Mesodermal cell (in vitro differentiated cells): ENCODE measurements at regions not wholly inside any gene's neighbourhood (a gene's known extent, or its start where the extent isn't known, plus 50 kb on each side); places are given as distances from the start of the nearest gene placed in this dataset.

Experiments
- H3K27ac ChIP-seq: 2 replicates; pipeline ENCODE4 v1.7.0; 2013; ENCODE audit warnings: mild to moderate bottlenecking, low read depth, low read length, moderate library complexity; ENCODE audit not compliant: severe bottlenecking
- H3K36me3 ChIP-seq: 2 replicates; pipeline ENCODE4 v1.7.1; 2013; ENCODE audit warnings: mild to moderate bottlenecking, low read length, moderate library complexity; ENCODE audit not compliant: control insufficient read depth, insufficient read depth
- H3K4me1 ChIP-seq: one replicate; pipeline ENCODE4 v1.7.1; 2013; ENCODE audit warnings: mild to moderate bottlenecking, low read length; ENCODE audit not compliant: insufficient read depth, control insufficient read depth, poor library complexity, severe bottlenecking
- H3K4me3 ChIP-seq: 2 replicates; pipeline ENCODE4 v1.7.0; 2013; ENCODE audit warnings: low read length, control low read depth, mild to moderate bottlenecking; ENCODE audit not compliant: insufficient read depth, poor library complexity, severe bottlenecking; ENCODE audit errors: extremely low read depth
- H3K9me3 ChIP-seq: 2 replicates; pipeline ENCODE4 v1.7.1; 2013; ENCODE audit warnings: mild to moderate bottlenecking, low read length, moderate library complexity; ENCODE audit not compliant: control insufficient read depth
- WGBS, 2 experiments: methylation state at CpG; one replicate each; pipeline ENCODE4 v1.1.5; 2013; ENCODE audit warnings: missing lambda C conversion rate in 2 of 2; ENCODE audit not compliant: insufficient coverage in 2 of 2; 5-methylcytosine and 5-hydroxymethylcytosine counted together

DNA sequence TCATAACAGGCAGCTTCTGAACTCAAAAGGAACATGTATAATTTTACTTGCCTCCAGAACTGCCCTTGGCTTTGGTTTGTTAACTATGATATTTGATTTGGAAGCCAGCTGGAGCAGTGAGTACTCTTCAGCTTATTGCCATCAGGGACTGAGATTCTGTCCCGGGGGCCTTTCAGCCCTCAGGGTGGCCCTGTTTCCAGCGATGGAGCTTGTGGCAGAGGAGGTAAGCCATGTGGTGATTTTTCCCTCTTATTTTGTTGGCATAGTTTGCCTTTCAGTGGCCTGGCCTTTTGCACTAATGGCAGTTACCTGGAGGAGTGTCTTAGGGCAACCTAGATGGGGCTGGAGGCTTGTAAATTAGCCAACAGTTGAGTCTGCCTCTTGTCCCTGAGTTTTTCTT is 1955.0 kb upstream of the LRRTM1 start:
- Histone ChIP-seq H3K4me3 (no peak overlapping the region), H3K27ac (no peak overlapping the region), H3K36me3 (no peaks in the 10 kb centered on the region), H3K4me1 (no peaks in the 10 kb centered on the region), H3K9me3 (no peaks in the 10 kb centered on the region)
- 81% methylated on average over 2 of the region's 2 CpGs; no CpG with 5 or more reads in 1 of the 2 experiments for WGBS, 2 experiments

DNA sequence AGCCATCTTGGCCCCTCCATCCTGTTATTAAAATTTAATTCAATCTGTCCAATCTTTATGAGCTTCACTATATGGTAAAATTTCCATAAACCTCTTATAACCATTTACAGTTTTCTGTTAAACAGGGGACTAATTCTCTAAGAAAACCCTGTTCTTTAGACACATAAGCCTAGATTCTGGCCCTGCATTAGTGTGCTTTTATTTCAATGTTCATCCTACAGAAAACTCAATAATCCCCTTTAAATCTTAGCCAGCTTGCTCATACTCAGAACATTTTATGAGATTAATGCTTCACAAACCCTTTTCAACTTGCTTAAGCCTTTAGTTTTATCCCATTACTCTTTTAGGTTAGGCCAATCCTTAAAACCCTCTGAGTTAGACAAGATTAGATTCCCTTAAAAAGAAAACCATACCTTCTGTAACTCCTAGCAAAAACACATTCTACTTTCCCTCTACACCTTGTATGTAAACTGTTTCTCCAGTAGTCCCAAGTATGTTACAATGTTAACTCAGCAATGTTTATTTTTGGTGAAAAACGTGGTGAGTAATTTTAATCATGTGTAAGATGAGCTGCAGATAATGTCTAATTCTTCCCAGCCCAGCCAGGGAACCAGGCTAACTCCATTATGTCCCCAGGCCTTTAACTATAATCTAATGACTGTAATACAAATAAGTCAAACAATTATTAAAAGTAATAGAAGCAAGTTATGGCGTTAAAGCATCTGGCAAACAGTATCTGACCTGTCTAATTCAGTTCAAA is 1953.4 kb upstream of the LRRTM1 start:
- Histone ChIP-seq H3K36me3 (no peaks in the 10 kb centered on the region), H3K4me3 (no peak overlapping the region), H3K4me1 (no peaks in the 10 kb centered on the region), H3K9me3 (peaks cover 5% of the 10 kb centered on the region), H3K27ac (no peak overlapping the region)
- no CpG with 5 or more reads among the region's 2 CpGs for WGBS, 2 experiments

DNA sequence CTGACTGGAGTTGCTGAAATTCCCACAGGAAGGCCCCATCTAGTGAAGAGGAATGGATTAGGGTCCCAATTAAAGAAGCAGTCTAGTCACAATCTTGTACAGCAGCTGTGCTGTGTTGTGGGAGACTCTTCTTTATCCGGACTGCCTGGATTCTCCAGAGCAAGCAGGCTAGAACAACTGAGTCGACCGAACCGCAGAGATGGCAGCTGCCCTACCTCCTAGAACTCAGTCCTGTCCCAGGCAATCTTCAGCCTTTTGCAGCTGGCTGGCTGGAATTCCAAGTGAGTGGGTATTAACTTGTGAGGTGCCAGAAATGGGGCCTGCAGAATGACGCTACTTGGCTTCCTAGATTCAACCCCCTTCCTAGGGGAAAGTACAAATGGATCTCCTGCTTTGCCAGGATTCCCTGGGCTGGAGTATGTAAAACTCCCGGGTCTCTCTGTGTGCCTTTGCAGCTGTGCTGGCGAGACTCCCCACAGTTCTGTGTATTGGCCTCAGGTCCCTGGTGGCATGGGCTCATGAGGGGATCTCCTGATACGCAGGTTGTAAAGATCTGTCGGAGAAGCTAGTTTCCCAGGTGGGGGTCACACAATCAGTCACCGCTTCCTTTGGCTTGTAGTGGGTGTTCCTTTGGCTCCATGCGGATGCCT is 1952.6 kb upstream of the LRRTM1 start:
- H3K4me1 ChIP-seq: no peaks in the 10 kb centered on the region
- no peaks in the 10 kb centered on the region for H3K36me3 ChIP-seq
- H3K9me3 ChIP-seq: peaks cover 5% of the 10 kb centered on the region
- 86 to 89% methylated on average over 6 of the region's 11 CpGs for WGBS, 2 experiments
- no peak overlapping the region for H3K27ac ChIP-seq
- H3K4me3 ChIP-seq: no peak overlapping the region

DNA sequence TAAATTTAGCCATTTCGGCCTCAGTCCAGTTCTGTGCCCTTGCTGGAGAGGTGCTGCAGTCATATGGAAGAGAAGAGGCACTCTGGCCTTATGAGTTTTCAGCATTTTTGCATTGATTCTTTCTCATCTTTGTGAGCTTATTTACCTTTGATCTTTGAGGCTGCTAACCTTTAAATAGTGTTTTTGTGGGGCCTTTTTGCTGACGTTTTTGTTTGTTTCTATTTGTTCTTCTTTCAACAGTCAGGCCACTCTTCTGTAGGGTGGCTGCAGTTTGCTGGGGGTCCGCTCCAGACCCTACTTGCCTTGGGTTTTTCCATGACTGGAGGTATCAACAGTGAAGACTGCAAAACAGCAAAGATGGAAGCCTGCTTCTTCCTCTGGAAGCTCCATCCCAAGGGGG is 1951.7 kb upstream of the LRRTM1 start:
- peaks cover 11% of the 10 kb centered on the region for H3K9me3 ChIP-seq
- H3K4me3 ChIP-seq: no peak overlapping the region
- no peaks in the 10 kb centered on the region for H3K36me3 ChIP-seq
- no peaks in the 10 kb centered on the region for H3K4me1 ChIP-seq
- no peak overlapping the region for H3K27ac ChIP-seq
- 92% methylated on average over 2 of the region's 3 CpGs for WGBS, 2 experiments

DNA sequence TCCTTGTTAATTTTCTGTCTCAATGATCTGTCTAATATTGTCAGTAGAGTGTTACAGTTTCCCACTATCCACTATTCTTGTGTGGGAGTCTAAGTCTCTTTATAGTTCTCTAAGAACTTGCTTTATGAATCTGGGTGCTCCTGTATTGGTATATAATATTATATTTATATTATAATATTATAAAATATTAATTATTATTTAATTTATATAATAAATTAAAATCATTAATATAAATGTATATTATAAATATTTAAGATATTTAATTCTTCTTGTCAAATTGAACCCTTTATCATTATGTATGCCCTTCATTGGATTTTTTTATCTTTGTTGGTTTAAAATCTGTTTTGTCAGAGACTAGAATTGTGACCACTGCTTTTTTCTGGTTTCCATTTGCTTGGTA is 1950.2 kb upstream of the LRRTM1 start:
- H3K4me3 ChIP-seq: no peak overlapping the region
- H3K4me1 ChIP-seq: no peaks in the 10 kb centered on the region
- H3K9me3 ChIP-seq: peaks cover 13% of the 10 kb centered on the region
- no peaks in the 10 kb centered on the region for H3K36me3 ChIP-seq
- H3K27ac ChIP-seq: no peak overlapping the region

DNA sequence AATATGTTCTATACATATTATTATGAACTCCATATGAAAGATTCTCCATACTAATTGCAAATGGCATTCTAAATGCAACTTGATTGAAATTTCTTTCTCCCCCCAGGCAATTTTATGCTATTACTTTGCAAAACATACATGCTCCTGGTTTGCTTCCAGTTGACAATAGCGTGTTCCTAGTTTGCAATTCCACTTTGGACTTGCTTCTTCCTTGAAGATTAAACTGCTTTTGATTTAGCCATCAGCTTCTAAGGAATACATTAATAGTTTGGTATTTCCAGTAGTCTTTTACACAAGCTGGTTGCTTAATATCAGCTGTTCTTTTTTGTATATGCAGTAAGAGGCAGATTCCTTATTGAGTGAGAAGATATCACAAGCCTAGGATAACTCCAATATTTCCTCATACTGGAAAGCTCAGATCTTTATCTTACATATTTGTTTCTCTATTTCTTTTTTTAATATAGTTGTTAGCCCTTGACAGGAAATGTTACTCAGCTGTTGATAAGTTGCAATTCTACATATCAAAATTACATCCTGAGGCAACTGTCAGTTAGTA is 1941.7 kb upstream of the LRRTM1 start:
- WGBS, 2 experiments: 100% methylated on average over 1 of the region's 1 CpG; no CpG with 5 or more reads in 1 of the 2 experiments
- Histone ChIP-seq H3K36me3 (no peaks in the 10 kb centered on the region), H3K9me3 (peaks cover 2% of the 10 kb centered on the region)

DNA sequence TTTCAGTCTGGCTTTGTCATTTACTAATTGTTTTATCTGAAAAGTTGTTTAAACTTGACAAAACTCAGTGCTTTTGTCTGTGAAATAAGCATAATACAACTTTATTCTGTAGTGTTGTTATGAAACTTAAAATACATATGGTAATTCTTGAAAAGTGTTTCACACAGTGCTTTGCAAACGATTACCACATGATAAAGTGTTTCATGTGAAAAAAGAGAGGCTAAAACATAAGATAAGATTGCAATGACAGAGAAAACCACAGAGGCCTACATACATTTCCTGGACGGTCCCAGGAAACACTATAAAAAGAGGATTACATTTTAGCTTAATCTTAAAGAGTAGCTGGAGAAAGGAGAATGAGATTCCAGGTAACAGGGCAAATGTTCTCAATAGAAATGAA is 1934.6 kb upstream of the LRRTM1 start:
- H3K27ac ChIP-seq: no peak overlapping the region
- 79% methylated on average over 2 of the region's 2 CpGs; no CpG with 5 or more reads in 1 of the 2 experiments for whole genome bisulfite sequencing, 2 experiments
- H3K9me3 ChIP-seq: no peaks in the 10 kb centered on the region
- H3K4me1 ChIP-seq: no peaks in the 10 kb centered on the region
- no peaks in the 10 kb centered on the region for H3K36me3 ChIP-seq
- H3K4me3 ChIP-seq: no peak overlapping the region

More for the DNA sequence above, 1941.7 kb upstream of the LRRTM1 start:
- Histone ChIP-seq H3K27ac (no peak overlapping the region), H3K4me1 (no peaks in the 10 kb centered on the region), H3K4me3 (no peak overlapping the region)

DNA sequence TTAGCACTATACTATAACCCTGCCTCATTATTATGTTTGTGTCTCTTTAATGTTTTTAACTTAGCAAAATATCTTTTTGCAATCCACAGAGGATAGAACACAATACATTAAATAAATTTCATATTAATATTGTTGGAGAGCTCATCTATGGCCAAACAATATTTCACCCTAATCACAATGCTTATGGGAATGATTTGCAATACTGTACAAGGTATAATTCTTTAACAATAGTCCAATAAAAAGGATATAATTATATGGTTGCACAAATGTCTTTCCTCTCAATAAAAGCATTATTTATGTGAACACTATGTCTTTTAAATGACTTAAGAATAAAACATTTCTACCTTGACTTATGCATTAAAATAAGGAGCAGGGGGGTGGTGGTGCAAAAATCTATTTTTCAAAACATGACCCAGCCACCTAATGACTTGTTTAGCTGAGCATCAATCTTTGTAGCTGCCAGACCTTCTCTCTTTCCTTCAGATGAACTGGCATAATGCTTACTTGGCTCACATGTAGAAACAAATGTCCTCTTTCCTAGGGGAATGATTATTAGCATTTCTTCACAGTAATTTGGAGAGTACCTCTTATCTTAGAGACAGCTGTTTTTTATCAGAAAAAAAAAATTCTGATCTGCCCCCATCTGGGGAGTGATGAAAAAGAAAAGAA is 1933.6 kb upstream of the LRRTM1 start:
- Histone ChIP-seq H3K9me3 (no peaks in the 10 kb centered on the region), H3K4me1 (no peaks in the 10 kb centered on the region), H3K27ac (no peak overlapping the region), H3K36me3 (no peaks in the 10 kb centered on the region), H3K4me3 (no peak overlapping the region)

DNA sequence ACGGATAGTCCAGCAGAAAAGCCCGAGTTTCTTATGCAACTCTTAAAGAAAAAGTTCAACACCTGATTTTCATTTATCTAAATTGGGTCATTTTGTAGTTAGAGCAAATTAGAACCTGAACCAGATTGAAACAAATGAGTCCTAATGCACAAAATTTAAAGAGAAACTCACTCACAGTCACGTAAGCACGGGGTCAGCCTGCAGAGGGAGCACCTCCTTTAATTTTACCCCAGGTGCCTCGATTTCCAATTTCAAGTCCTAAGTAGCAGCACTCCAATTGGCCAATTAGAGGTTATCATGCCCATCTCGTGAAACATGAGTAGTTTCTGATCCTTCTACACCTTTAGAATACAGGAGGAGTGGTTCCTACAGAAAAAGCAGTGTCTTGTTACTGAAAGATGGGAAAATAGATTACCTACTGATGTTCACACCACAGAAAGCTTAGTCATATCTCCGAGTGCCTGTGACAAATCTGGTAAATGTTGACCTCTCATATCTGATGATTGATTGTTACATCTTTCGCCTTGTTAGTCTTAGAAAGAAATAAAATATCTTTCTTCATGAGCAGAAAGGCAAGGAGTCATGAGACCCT is 1929.8 kb upstream of the LRRTM1 start:
- H3K36me3 ChIP-seq: no peaks in the 10 kb centered on the region
- no peaks in the 10 kb centered on the region for H3K4me1 ChIP-seq
- no peaks in the 10 kb centered on the region for H3K9me3 ChIP-seq
- no peak overlapping the region for H3K4me3 ChIP-seq
- 72 to 86% methylated on average over 2 to 4 of the region's 8 CpGs for WGBS, 2 experiments
- no peak overlapping the region for H3K27ac ChIP-seq

DNA sequence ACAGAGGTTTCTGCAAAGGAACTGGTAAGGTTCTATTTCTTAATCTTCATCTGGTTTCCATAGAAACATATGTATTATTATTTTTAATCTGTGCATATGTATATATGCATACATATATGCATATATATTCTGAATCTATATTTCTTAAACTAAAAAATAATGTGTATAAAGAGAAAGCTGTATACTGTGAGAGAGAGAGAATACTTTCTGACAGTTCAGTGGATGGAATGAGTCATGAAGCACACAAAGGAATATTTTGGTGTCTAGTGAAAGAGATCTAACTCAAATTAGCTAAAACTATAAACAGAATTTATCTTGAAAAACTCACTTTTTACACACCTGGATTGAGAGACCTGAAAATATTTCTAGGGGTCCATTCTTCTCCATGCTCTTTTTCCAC is 1929.3 kb upstream of the LRRTM1 start:
- Histone ChIP-seq H3K9me3 (no peaks in the 10 kb centered on the region), H3K36me3 (no peaks in the 10 kb centered on the region), H3K27ac (no peak overlapping the region), H3K4me1 (no peaks in the 10 kb centered on the region), H3K4me3 (no peak overlapping the region)
